HG03060 (cell line): ENCODE measurements at regions not wholly inside any gene's neighbourhood (a gene's known extent, or its start where the extent isn't known, plus 50 kb on each side); places are given as distances from the start of the nearest gene placed in this dataset.
"Not testable (repeated sequence)": the region's sequence is repeated elsewhere in the genome, so short reads cannot be mapped to it uniquely, and the experiment has no call there.

Source experiments
- ATAC-seq: cut with Tn5 transposase; IDR thresholded peaks from one replicate; pipeline ENCODE4 v1.9.1; 2021; ENCODE audit warnings: low read depth, moderate number of reproducible peaks; ENCODE audit not compliant: unreplicated experiment

- not testable (repeated sequence) for ATAC-seq
These were observed 415.5 kb downstream of the FOXD4L4 start for GRCh38 chr9:66152406-66152805.

DNA sequence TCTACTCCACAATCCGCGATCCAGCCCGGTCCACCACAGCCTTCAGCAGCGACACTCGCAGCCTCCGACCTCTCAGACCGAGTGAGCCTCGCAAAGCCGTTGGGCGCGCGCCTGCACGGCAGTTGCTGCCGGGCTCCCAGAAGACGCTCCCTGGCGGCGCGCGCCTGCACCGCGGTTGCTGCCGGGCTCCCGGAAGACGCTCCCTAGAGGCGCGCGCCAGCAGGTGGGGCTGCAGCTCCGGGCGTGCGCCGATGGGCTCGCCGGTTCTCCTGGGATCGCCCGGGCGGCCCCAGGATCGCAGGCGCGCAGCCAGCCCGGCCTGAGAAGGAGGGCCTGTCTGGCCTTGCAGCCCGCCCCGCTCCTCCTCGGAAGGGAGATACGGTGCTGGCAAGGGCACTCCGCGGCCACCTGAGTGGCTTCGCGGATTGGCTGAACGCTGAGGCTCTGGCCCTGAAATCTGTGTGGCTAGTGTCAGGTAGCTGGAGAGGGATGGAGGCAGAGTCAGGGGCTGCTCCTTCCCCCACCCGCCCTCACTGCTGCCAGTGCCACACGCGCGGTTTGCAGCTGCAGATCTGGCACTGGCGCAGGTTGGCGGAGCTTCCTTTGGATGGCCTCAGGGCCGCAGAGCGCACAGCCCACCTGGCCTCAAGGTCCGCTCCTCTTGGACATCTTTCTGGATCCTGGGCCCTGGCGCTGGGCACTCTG, 416.2 kb downstream of the FOXD4L4 start:
- peak; percentile 67 for ATAC-seq

GRCh38 chr9:66153971-66154691, 417.2 kb downstream of the FOXD4L4 start:
- not testable (repeated sequence) for ATAC-seq

DNA sequence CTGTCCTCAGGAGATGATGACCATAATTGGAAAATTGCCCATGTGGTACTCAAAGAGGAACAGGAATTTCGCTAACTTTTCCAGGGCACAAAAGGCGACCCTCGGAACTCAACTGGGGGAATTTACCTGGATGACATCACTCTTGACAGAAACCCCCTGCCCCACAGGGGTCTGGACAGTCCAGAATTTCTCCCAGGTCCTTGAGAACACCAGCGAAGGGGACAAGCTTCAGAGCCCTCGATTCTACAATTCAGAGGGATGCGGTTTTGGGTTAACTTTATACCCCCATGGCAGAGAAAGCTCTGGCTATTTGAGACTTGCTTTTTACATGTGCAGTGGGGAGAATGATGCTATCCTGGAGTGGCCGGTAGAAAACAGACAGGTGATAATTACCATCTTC, 445.4 kb downstream of the FOXD4L4 start:
- ATAC-seq: not testable (repeated sequence)

DNA sequence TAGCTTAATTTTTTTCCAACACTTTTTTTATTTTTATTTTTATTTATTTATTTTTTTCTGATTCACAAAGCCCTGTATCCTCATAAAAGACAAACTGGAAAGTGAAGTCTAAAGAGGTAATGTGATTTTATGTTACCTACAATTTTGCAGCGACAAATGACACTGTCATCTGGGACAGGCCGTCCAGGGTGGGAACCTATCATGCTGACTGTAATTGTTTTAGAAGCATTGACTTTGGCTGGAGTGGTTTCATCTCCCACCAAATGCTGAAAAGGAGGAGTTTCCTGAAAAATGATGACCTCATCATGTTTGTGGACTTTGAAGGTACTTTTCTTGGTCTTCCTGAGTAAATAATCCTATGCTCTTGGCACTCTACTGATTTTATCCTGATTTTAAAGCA, 446.7 kb downstream of the FOXD4L4 start:
- ATAC-seq: not testable (repeated sequence)

DNA sequence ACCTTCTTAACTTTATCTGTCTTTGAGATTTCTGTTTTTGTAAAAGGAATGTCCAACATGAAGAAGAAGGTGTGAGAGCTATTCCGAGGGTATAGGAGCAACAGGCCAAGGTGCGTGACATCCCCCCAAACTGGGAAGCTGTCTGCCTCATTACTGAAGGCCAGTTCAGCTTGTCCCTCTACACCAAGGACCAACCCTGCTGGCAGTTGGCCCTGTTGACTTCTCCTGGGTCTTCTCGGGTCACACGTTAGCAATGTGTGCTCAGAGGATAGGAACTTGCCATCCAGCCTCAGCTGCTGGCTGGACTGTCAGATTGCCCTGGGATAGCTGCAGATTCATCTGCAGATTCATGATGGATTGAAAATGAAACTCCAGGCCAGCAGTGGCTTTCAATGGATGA, 460.3 kb downstream of the FOXD4L4 start:
- not testable (repeated sequence) for ATAC-seq

- ATAC-seq: not testable (repeated sequence)
These were observed 461.5 kb downstream of the FOXD4L4 start for GRCh38 chr9:66198421-66198820.

DNA sequence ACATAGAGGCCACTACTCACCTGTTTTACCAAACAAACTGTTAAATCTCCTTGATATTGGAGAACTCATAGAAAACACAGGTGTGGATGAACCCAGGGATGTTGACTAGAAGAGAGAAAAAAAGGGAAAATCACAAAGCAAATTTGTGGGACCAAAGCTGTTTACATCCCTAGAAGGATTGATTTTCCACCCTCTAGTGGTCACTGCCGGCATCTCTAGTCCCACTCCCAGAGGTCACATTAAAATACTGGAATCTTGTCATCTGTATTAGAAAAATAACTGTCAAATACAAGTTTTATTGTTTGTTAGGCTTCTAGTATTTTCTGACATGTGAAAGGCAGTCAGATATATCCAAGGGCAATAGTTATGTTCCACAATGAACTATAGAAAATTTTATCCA, 469.7 kb downstream of the FOXD4L4 start:
- ATAC-seq: not testable (repeated sequence)

DNA sequence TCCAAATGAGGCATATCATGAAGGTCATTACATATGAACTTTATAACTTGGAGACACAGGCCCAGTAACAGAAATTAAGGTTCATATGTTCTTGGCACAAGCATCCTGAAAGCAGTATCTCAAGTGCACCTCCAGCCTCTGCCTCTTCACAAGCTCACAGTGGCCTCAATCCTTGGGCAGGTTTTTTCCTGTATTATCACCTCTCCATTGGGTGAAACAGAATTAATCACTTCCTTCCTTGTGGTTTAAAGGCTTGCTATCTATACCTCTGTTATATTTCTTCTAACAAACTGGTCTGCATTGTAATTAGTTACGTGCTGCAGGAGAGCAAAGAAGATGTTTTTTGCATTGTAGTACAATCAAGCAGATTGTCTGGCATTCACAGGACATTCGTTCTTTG, 471.0 kb downstream of the FOXD4L4 start:
- not testable (repeated sequence) for ATAC-seq

DNA sequence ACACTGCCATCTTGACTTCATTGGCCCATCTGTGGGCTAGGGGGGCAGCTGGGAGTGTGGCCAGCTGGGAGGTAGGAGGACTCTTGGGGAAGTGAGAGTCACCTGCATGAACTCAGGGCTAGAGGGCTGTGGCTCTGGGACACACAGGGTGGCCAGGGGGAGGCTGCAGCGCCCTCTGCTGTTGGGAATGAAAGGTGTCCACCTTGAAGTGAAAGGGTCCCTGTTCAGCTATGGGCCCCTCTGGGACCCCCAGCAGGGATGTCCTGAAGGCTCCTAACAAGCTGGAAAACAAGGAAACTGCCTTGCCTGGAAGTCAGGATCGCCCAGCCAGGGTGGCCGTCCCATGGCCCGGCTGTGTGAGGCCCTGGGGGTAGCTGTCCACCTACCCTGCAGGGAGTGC, 507.8 kb downstream of the FOXD4L4 start:
- ATAC-seq: not testable (repeated sequence)

DNA sequence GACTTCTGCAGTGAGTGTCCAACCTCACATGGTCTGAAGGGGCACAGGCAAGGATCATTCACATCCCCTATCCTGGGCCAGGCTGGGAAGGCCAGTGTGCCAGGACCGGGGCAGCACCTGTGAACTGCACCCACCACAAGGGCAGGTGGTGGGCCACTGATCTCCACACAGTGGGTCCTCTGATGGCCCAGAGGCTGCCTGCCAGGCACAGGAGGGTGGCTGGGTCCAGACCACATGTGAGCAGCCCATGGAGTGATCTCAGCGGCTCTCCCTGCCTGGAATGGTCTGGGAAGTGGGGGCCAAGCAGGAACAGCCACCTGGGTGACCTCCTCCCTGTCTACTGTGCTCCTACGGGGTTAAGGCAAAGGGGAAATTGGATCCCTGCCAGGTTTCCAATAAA, 508.5 kb downstream of the FOXD4L4 start:
- ATAC-seq: not testable (repeated sequence)

DNA sequence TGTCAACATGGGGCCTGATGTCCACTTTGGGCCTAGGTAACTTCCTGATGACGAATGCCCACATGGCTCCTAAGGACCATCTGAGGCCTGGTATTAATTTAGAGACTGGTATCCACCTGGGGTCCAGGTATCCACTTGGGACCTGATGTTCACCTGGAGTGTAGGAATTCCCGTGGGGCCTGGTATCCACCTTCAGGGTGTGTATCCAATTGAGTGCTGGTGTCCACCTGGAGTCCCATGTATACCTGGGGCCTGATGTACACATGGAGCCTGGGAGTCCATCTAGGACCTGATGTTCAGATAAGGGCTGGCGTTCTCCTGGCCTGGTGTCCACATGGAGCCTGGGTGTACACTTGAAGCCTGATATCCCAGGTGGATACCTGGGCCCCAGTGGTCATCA, 520.6 kb downstream of the FOXD4L4 start:
- not testable (repeated sequence) for ATAC-seq

GRCh38 chr9:66261576-66261975, 524.6 kb downstream of the FOXD4L4 start:
- ATAC-seq: not testable (repeated sequence)

DNA sequence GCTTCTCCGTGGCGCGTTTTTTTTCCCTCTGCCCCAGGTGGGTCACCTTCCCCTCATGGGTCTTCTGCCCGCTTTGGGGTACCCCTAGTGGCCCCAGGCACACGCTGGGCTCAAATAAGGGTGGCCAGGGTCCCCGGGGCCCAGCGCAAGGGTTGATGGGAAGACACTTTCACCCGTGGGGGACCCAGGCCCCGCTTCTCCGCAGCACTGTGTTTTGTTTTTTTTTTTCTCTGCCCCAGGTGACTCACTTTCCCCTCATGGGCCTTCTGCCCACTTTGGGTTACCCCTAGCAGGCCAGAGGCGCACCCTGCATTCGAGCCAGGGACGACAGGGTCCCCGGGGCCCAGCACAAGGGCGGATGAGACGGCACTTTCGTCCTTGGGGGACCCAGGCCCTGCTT, 526.7 kb downstream of the FOXD4L4 start:
- not testable (repeated sequence) for ATAC-seq

GRCh38 chr9:66264786-66265185, 527.8 kb downstream of the FOXD4L4 start:
- not testable (repeated sequence) for ATAC-seq

GRCh38 chr9:66266202-66266601, 529.3 kb downstream of the FOXD4L4 start:
- not testable (repeated sequence) for ATAC-seq

DNA sequence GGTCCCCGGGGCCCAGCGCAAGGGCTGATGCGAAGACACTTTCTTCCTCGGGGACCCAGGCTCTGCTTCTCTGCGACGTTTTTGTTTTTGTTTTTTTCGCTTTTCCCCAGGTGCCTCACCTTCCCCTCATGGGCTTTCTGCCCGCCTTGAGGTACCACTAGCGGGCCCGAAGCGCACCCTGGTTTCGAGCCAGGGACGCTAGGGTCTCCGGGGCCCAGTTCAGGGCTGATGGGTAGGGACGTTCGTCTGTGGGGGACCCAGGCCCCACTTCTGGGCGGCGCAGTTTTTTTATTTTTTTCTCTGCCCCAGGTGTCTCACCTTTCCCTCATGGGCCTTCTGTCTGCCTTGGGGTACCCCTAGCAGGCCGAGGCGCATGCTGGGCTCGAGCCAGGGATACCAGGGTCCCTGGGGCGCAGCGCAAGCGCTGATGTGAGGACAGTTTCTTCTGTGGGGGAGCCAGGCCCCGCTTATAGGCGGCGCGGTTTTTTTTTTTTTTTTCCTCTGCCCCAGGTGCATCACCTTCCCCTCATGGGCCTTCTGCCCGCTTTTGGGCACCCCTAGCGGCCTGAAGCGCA, 530.0 kb downstream of the FOXD4L4 start:
- not testable (repeated sequence) for ATAC-seq

DNA sequence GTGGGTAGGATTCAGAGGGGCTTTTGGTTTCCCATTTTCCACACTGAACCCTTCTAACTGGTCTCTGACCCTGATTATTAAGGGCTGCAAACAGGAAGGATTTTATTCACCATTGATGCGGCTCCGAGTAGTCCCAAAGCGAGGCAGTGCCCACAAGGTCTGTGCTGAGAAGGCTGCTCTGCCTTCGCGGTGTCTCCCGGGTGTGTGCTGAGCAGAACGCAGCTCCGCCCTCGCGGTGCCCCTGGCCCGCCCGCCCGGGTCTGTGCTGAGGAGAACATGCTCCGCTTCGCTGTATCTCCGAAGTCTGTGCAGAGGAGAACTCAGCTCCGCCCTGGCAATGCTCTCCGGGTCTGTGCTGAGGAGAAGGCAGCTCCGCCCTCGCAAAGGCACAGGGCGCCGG, 530.7 kb downstream of the FOXD4L4 start:
- ATAC-seq: not testable (repeated sequence)

GRCh38 chr9:66269024-66269423, 532.1 kb downstream of the FOXD4L4 start:
- ATAC-seq: not testable (repeated sequence)

- not testable (repeated sequence) for ATAC-seq
These were observed 532.8 kb downstream of the FOXD4L4 start for GRCh38 chr9:66269783-66270182.

DNA sequence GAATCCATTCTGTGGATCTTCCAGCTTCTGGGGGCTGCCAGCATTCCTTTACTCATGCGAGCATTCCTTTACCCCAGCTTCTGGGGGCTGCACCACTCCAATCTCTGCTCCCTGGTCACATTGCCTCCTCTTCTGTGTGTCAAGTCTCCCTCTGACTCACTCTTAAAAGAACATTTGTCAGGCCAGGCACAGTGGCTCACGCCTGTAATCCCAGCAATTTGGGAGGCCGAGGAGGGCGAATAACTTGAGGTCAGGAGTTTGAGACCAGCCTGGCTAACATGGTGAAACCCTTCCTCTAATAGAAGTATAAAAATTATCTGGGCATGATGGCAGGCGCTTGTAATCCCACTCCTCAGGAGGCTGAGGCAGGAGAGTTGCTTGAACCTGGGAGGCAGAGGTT, 541.9 kb downstream of the FOXD4L4 start:
- not testable (repeated sequence) for ATAC-seq
